ENCODE measurements at regions not wholly inside any gene's neighbourhood (a gene's known extent, or its start where the extent isn't known, plus 50 kb on each side); places are given as distances from the start of the nearest gene placed in this dataset.
"Not testable (repeated sequence)": the region's sequence is repeated elsewhere in the genome, so short reads cannot be mapped to it uniquely, and the experiment has no call there.

- DNase-seq (ENCODE audit: low spot score): no peak
Observed at GRCh38 chr4:23956601-23957364, 66.9 kb upstream of the PPARGC1A start.

GRCh38 chr4:23952258-23952657 lies 62.4 kb upstream of the PPARGC1A start:
- DNase-seq (ENCODE audit: low spot score): no peak

- no peak for DNase-seq (ENCODE audit: low spot score)
Observed at GRCh38 chr4:23947826-23948225, 58.0 kb upstream of the PPARGC1A start.

GRCh38 chr4:23946299-23946698 lies 56.5 kb upstream of the PPARGC1A start:
- DNase-seq (ENCODE audit: low spot score): no peak

GRCh38 chr4:23945451-23946017 lies 55.7 kb upstream of the PPARGC1A start:
- no peak for DNase-seq (ENCODE audit: low spot score)

GRCh38 chr4:23944556-23944955 lies 54.7 kb upstream of the PPARGC1A start:
- not testable (repeated sequence) for DNase-seq (ENCODE audit: low spot score)

GRCh38 chr4:23943478-23943877 lies 53.6 kb upstream of the PPARGC1A start:
- DNase-seq (ENCODE audit: low spot score): no peak

- no peak for DNase-seq (ENCODE audit: low spot score)
Observed at GRCh38 chr4:23942471-23942870, 52.6 kb upstream of the PPARGC1A start.

All from cerebellar cortex (tissue), 1 donor.